ENCODE measurements at regions not wholly inside any gene's neighbourhood (a gene's known extent, or its start where the extent isn't known, plus 50 kb on each side); places are given as distances from the start of the nearest gene placed in this dataset.

DNA sequence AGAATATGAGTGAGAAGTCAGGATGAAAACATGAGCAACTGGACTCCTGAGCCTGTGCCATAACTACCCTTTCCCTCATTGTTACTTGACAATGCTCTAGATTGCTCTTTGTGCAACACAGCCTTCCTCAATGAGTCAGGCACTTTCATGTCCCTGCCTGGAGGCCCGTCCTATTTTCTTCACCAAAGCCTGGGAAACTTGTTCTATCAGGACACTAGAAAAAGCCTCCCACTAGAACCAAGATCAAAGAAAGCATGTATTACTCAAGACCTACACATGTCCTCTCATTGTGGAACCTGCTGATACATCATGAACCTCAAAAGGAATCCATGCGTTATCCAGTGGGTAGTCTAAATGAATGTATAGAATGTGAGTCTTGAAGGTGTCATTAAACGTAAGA, 624.5 kb downstream of the TOX3 start:
- TF ChIP-seq, protein P1, sequence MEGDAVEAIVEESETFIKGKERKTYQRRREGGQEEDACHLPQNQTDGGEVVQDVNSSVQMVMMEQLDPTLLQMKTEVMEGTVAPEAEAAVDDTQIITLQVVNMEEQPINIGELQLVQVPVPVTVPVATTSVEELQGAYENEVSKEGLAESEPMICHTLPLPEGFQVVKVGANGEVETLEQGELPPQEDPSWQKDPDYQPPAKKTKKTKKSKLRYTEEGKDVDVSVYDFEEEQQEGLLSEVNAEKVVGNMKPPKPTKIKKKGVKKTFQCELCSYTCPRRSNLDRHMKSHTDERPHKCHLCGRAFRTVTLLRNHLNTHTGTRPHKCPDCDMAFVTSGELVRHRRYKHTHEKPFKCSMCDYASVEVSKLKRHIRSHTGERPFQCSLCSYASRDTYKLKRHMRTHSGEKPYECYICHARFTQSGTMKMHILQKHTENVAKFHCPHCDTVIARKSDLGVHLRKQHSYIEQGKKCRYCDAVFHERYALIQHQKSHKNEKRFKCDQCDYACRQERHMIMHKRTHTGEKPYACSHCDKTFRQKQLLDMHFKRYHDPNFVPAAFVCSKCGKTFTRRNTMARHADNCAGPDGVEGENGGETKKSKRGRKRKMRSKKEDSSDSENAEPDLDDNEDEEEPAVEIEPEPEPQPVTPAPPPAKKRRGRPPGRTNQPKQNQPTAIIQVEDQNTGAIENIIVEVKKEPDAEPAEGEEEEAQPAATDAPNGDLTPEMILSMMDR (conservative IDR thresholded peaks at IDR 0.05; ENCODE audit: low read length) = no peak
- TF ChIP-seq EZH2phosphoT487 (IDR thresholded peaks at IDR 0.05; ENCODE audit: borderline replicate concordance, low read depth, low read length) = no peak

All from OCI-LY7 (cell line).